ENCODE measurements at regions not wholly inside any gene's neighbourhood (a gene's known extent, or its start where the extent isn't known, plus 50 kb on each side); places are given as distances from the start of the nearest gene placed in this dataset.
A peak's percentile ranks its signal among the peaks of the same experiment; 100 is the strongest.

GRCh38 chr1:116851846-116852245 lies 57.9 kb upstream of the PTGFRN start:
- Histone ChIP-seq H3K9ac (ENCODE audit: low read length in 2 of 2) (no peak overlapping the region), H3K4me1 (ENCODE audit: control insufficient read depth, insufficient read depth, low read length) (peaks cover 26% of the 10 kb centered on the region), H3K36me3 (ENCODE audit: control insufficient read depth in 2 of 2, insufficient read depth in 2 of 2, low read length in 2 of 2) (no peaks in the 10 kb centered on the region), H3K27me3 (ENCODE audit: control insufficient read depth in 1 of 2, insufficient read depth in 2 of 2, low read length in 2 of 2) (no peaks in the 10 kb centered on the region), H3K9me3 (ENCODE audit: control insufficient read depth in 2 of 2, low read length in 2 of 2) (no peaks in the 10 kb centered on the region), H3K4me3 (ENCODE audit: low read length in 2 of 2) (no peak overlapping the region), H3K27ac (ENCODE audit: low read length) (no peak overlapping the region)

- Histone ChIP-seq H3K27ac (ENCODE audit: low read length) (no peak overlapping the region), H3K4me1 (ENCODE audit: control insufficient read depth, insufficient read depth, low read length) (peaks cover 26% of the 10 kb centered on the region), H3K4me3 (ENCODE audit: low read length in 2 of 2) (no peak overlapping the region), H3K9me3 (ENCODE audit: control insufficient read depth in 2 of 2, low read length in 2 of 2) (no peaks in the 10 kb centered on the region), H3K36me3 (ENCODE audit: control insufficient read depth in 2 of 2, insufficient read depth in 2 of 2, low read length in 2 of 2) (no peaks in the 10 kb centered on the region), H3K27me3 (ENCODE audit: control insufficient read depth in 1 of 2, insufficient read depth in 2 of 2, low read length in 2 of 2) (no peaks in the 10 kb centered on the region), H3K9ac (ENCODE audit: low read length in 2 of 2) (no peak overlapping the region)
Observed at GRCh38 chr1:116852367-116852766, 57.3 kb upstream of the PTGFRN start.

- H3K36me3 ChIP-seq (ENCODE audit: control insufficient read depth in 2 of 2, insufficient read depth in 2 of 2, low read length in 2 of 2): no peaks in the 10 kb centered on the region
- no peak overlapping the region for H3K4me3 ChIP-seq (ENCODE audit: low read length in 2 of 2)
- no peaks in the 10 kb centered on the region for H3K27me3 ChIP-seq (ENCODE audit: control insufficient read depth in 1 of 2, insufficient read depth in 2 of 2, low read length in 2 of 2)
- H3K4me1 ChIP-seq (ENCODE audit: control insufficient read depth, insufficient read depth, low read length): peaks cover 22% of the 10 kb centered on the region
- H3K9me3 ChIP-seq (ENCODE audit: control insufficient read depth in 2 of 2, low read length in 2 of 2): no peaks in the 10 kb centered on the region
- no peak overlapping the region for H3K9ac ChIP-seq (ENCODE audit: low read length in 2 of 2)
- H3K27ac ChIP-seq (ENCODE audit: low read length): no peak overlapping the region
Observed at GRCh38 chr1:116852910-116853309, 56.8 kb upstream of the PTGFRN start.

GRCh38 chr1:116853680-116854402 lies 55.9 kb upstream of the PTGFRN start:
- H3K9ac ChIP-seq (ENCODE audit: low read length in 2 of 2): no peak overlapping the region
- no peaks in the 10 kb centered on the region for H3K36me3 ChIP-seq (ENCODE audit: control insufficient read depth in 2 of 2, insufficient read depth in 2 of 2, low read length in 2 of 2)
- no peak overlapping the region for H3K4me3 ChIP-seq (ENCODE audit: low read length in 2 of 2)
- no peak overlapping the region for H3K27ac ChIP-seq (ENCODE audit: low read length)
- no peaks in the 10 kb centered on the region for H3K9me3 ChIP-seq (ENCODE audit: control insufficient read depth in 2 of 2, low read length in 2 of 2)
- peaks cover 22% of the 10 kb centered on the region for H3K4me1 ChIP-seq (ENCODE audit: control insufficient read depth, insufficient read depth, low read length)
- no peaks in the 10 kb centered on the region for H3K27me3 ChIP-seq (ENCODE audit: control insufficient read depth in 1 of 2, insufficient read depth in 2 of 2, low read length in 2 of 2)

GRCh38 chr1:116854403-116854690 lies 55.4 kb upstream of the PTGFRN start:
- H3K27ac ChIP-seq (ENCODE audit: low read length): no peak overlapping the region
- no peaks in the 10 kb centered on the region for H3K27me3 ChIP-seq (ENCODE audit: control insufficient read depth in 1 of 2, insufficient read depth in 2 of 2, low read length in 2 of 2)
- peaks cover 22% of the 10 kb centered on the region for H3K4me1 ChIP-seq (ENCODE audit: control insufficient read depth, insufficient read depth, low read length)
- no peak overlapping the region for H3K9ac ChIP-seq (ENCODE audit: low read length in 2 of 2)
- no peaks in the 10 kb centered on the region for H3K36me3 ChIP-seq (ENCODE audit: control insufficient read depth in 2 of 2, insufficient read depth in 2 of 2, low read length in 2 of 2)
- H3K9me3 ChIP-seq (ENCODE audit: control insufficient read depth in 2 of 2, low read length in 2 of 2): no peaks in the 10 kb centered on the region
- H3K4me3 ChIP-seq (ENCODE audit: low read length in 2 of 2): no peak overlapping the region

GRCh38 chr1:116854716-116855115 lies 55.0 kb upstream of the PTGFRN start:
- H3K27ac ChIP-seq (ENCODE audit: low read length): no peak overlapping the region
- H3K4me3 ChIP-seq (ENCODE audit: low read length in 2 of 2): no peak overlapping the region
- peaks cover 22% of the 10 kb centered on the region for H3K4me1 ChIP-seq (ENCODE audit: control insufficient read depth, insufficient read depth, low read length)
- H3K9me3 ChIP-seq (ENCODE audit: control insufficient read depth in 2 of 2, low read length in 2 of 2): no peaks in the 10 kb centered on the region
- no peaks in the 10 kb centered on the region for H3K27me3 ChIP-seq (ENCODE audit: control insufficient read depth in 1 of 2, insufficient read depth in 2 of 2, low read length in 2 of 2)
- H3K9ac ChIP-seq (ENCODE audit: low read length in 2 of 2): no peak overlapping the region
- no peaks in the 10 kb centered on the region for H3K36me3 ChIP-seq (ENCODE audit: control insufficient read depth in 2 of 2, insufficient read depth in 2 of 2, low read length in 2 of 2)

- Histone ChIP-seq H3K4me3 (ENCODE audit: low read length in 2 of 2) (peak overlapping the region in 1 of 2 donors; percentile 15), H3K4me1 (ENCODE audit: control insufficient read depth, insufficient read depth, low read length) (peaks cover 22% of the 10 kb centered on the region)
Observed at GRCh38 chr1:116855191-116855619, 54.5 kb upstream of the PTGFRN start.

GRCh38 chr1:116855773-116856201 lies 53.9 kb upstream of the PTGFRN start:
- peaks cover 22% of the 10 kb centered on the region for H3K4me1 ChIP-seq (ENCODE audit: control insufficient read depth, insufficient read depth, low read length)
- no peaks in the 10 kb centered on the region for H3K36me3 ChIP-seq (ENCODE audit: control insufficient read depth in 2 of 2, insufficient read depth in 2 of 2, low read length in 2 of 2)
- no peaks in the 10 kb centered on the region for H3K27me3 ChIP-seq (ENCODE audit: control insufficient read depth in 1 of 2, insufficient read depth in 2 of 2, low read length in 2 of 2)
- H3K27ac ChIP-seq (ENCODE audit: low read length): no peak overlapping the region
- no peak overlapping the region for H3K9ac ChIP-seq (ENCODE audit: low read length in 2 of 2)
- no peaks in the 10 kb centered on the region for H3K9me3 ChIP-seq (ENCODE audit: control insufficient read depth in 2 of 2, low read length in 2 of 2)
- H3K4me3 ChIP-seq (ENCODE audit: low read length in 2 of 2): peak overlapping the region in 1 of 2 donors; percentile 15

More at GRCh38 chr1:116855191-116855619, 54.5 kb upstream of the PTGFRN start:
- no peaks in the 10 kb centered on the region for H3K36me3 ChIP-seq (ENCODE audit: control insufficient read depth in 2 of 2, insufficient read depth in 2 of 2, low read length in 2 of 2)
- no peaks in the 10 kb centered on the region for H3K27me3 ChIP-seq (ENCODE audit: control insufficient read depth in 1 of 2, insufficient read depth in 2 of 2, low read length in 2 of 2)
- H3K9me3 ChIP-seq (ENCODE audit: control insufficient read depth in 2 of 2, low read length in 2 of 2): no peaks in the 10 kb centered on the region
- no peak overlapping the region for H3K9ac ChIP-seq (ENCODE audit: low read length in 2 of 2)
- H3K27ac ChIP-seq (ENCODE audit: low read length): no peak overlapping the region

- no peak overlapping the region for H3K9ac ChIP-seq (ENCODE audit: low read length in 2 of 2)
- peaks cover 22% of the 10 kb centered on the region for H3K4me1 ChIP-seq (ENCODE audit: control insufficient read depth, insufficient read depth, low read length)
- no peaks in the 10 kb centered on the region for H3K9me3 ChIP-seq (ENCODE audit: control insufficient read depth in 2 of 2, low read length in 2 of 2)
- H3K27me3 ChIP-seq (ENCODE audit: control insufficient read depth in 1 of 2, insufficient read depth in 2 of 2, low read length in 2 of 2): no peaks in the 10 kb centered on the region
- no peak overlapping the region for H3K27ac ChIP-seq (ENCODE audit: low read length)
- H3K36me3 ChIP-seq (ENCODE audit: control insufficient read depth in 2 of 2, insufficient read depth in 2 of 2, low read length in 2 of 2): no peaks in the 10 kb centered on the region
- no peak overlapping the region for H3K4me3 ChIP-seq (ENCODE audit: low read length in 2 of 2)
Observed at GRCh38 chr1:116856312-116856711, 53.4 kb upstream of the PTGFRN start.

- Histone ChIP-seq H3K4me1 (ENCODE audit: control insufficient read depth, insufficient read depth, low read length) (peaks cover 22% of the 10 kb centered on the region), H3K4me3 (ENCODE audit: low read length in 2 of 2) (no peak overlapping the region), H3K9ac (ENCODE audit: low read length in 2 of 2) (no peak overlapping the region), H3K27me3 (ENCODE audit: control insufficient read depth in 1 of 2, insufficient read depth in 2 of 2, low read length in 2 of 2) (no peaks in the 10 kb centered on the region), H3K27ac (ENCODE audit: low read length) (no peak overlapping the region), H3K9me3 (ENCODE audit: control insufficient read depth in 2 of 2, low read length in 2 of 2) (no peaks in the 10 kb centered on the region), H3K36me3 (ENCODE audit: control insufficient read depth in 2 of 2, insufficient read depth in 2 of 2, low read length in 2 of 2) (no peaks in the 10 kb centered on the region)
Observed at GRCh38 chr1:116857092-116857491, 52.6 kb upstream of the PTGFRN start.

Data from stomach smooth muscle (tissue), 2 donors.